GM19324 (cell line): ENCODE measurements at regions not wholly inside any gene's neighbourhood (a gene's known extent, or its start where the extent isn't known, plus 50 kb on each side); places are given as distances from the start of the nearest gene placed in this dataset.

Source experiments
- ATAC-seq: cut with Tn5 transposase; IDR thresholded peaks from one replicate; pipeline ENCODE4 v1.9.1; 2021; ENCODE audit warnings: mild to moderate bottlenecking, moderate library complexity; ENCODE audit not compliant: unreplicated experiment, low FRiP score

- ATAC-seq, result no peak
Observed at GRCh38 chr5:54748527-54748926, 231.0 kb downstream of the SNX18 start.

- ATAC-seq, result no peak
Observed at GRCh38 chr5:54746777-54747398, 229.3 kb downstream of the SNX18 start.

GRCh38 chr5:54746346-54746745, 228.8 kb downstream of the SNX18 start:
- ATAC-seq, result no peak

- ATAC-seq, result no peak
Observed at GRCh38 chr5:54745599-54745998, 228.0 kb downstream of the SNX18 start.

GRCh38 chr5:54743997-54744788, 226.6 kb downstream of the SNX18 start:
- peak; percentile 84 for ATAC-seq

- ATAC-seq, result no peak
Observed at GRCh38 chr5:54743581-54743980, 226.0 kb downstream of the SNX18 start.

- no peak for ATAC-seq
Observed at GRCh38 chr5:54742417-54742891, 224.9 kb downstream of the SNX18 start.

- ATAC-seq, result no peak
Observed at GRCh38 chr5:54741711-54742110, 224.2 kb downstream of the SNX18 start.

GRCh38 chr5:54740141-54740540, 222.6 kb downstream of the SNX18 start:
- ATAC-seq, result no peak

GRCh38 chr5:54739371-54739770, 221.8 kb downstream of the SNX18 start:
- no peak for ATAC-seq

GRCh38 chr5:54738973-54739367, 221.4 kb downstream of the SNX18 start:
- no peak for ATAC-seq

- no peak for ATAC-seq
Observed at GRCh38 chr5:54738118-54738972, 220.8 kb downstream of the SNX18 start.

- ATAC-seq, result no peak
Observed at GRCh38 chr5:54736003-54736797, 218.6 kb downstream of the SNX18 start.

- ATAC-seq, result no peak
Observed at GRCh38 chr5:54733101-54733500, 215.5 kb downstream of the SNX18 start.

- ATAC-seq, result no peak
Observed at GRCh38 chr5:54732108-54732507, 214.5 kb downstream of the SNX18 start.

GRCh38 chr5:54728588-54728915, 211.0 kb downstream of the SNX18 start:
- ATAC-seq, result no peak

GRCh38 chr5:54727874-54728587, 210.5 kb downstream of the SNX18 start:
- ATAC-seq, result no peak

GRCh38 chr5:54725391-54726280, 208.1 kb downstream of the SNX18 start:
- no peak for ATAC-seq
